H1 (cell line): ENCODE measurements at regions not wholly inside any gene's neighbourhood (a gene's known extent, or its start where the extent isn't known, plus 50 kb on each side); places are given as distances from the start of the nearest gene placed in this dataset.

Source experiments
- CTCF ChIA-PET: fragments of 300-600 bp; sonication (Branson Sonifier 250); formaldehyde crosslinking; loops from one replicate; lab custom pipeline; 2021; ENCODE audit not compliant: partially characterized antibody; lab: Charles Lee
- POLR2A ChIA-PET: fragments of 300-600 bp; sonication (Branson Sonifier 250); formaldehyde crosslinking; loops from one replicate; lab custom pipeline; 2021; ENCODE audit warnings: inconsistent platforms; ENCODE audit not compliant: partially characterized antibody; lab: Charles Lee
- DNase-seq, 2 experiments: peaks; one replicate each; pipeline versions ENCODE4 v3.0.0 to v3.0.0-alpha.2; 2010 to 2022; ENCODE audit warnings: low spot score in 2 of 2, low read depth in 1 of 2, mixed read lengths in 1 of 2
- FAIRE-seq: peaks from 2 replicates; lab custom pipeline; 2011; peaks lifted over from hg19 to GRCh38; lab: Jason Lieb, UNC
- H2AFZ ChIP-seq: 2 replicates; pipeline ENCODE4 v1.8.1; 2012; ENCODE audit warnings: low read length, inconsistent platforms
- H2AK5ac ChIP-seq: 2 replicates; pipeline ENCODE4 v1.6.1; 2013; ENCODE audit warnings: low read depth, low read length
- H2BK120ac ChIP-seq: replicated peaks from 2 replicates; pipeline ENCODE3; 2013; ENCODE audit warnings: low read depth, low read length, inconsistent platforms
- H2BK12ac ChIP-seq: 2 replicates; pipeline ENCODE4 v1.6.1; 2013; ENCODE audit warnings: low read depth, low read length
- H2BK15ac ChIP-seq: 2 replicates; pipeline ENCODE4 v1.6.1; 2013; ENCODE audit warnings: low read length
- H2BK20ac ChIP-seq: 2 replicates; pipeline ENCODE4 v1.6.1; 2013; ENCODE audit warnings: low read length
- H2BK5ac ChIP-seq: 2 replicates; pipeline ENCODE4 v1.6.1; 2013; ENCODE audit warnings: low read depth, low read length
- H3K14ac ChIP-seq: 2 replicates; pipeline ENCODE4 v1.6.1; 2013; ENCODE audit warnings: inconsistent platforms; ENCODE audit not compliant: insufficient read length
- H3K18ac ChIP-seq: 2 replicates; pipeline ENCODE4 v1.6.1; 2013; ENCODE audit warnings: low read length; ENCODE audit errors: extremely low read depth
- H3K23ac ChIP-seq: 2 replicates; pipeline ENCODE4 v1.6.1; 2013; ENCODE audit warnings: inconsistent platforms; ENCODE audit not compliant: insufficient read length
- H3K23me2 ChIP-seq: 2 replicates; pipeline ENCODE4 v1.6.1; 2013; ENCODE audit warnings: low read depth, low read length
- H3K27ac ChIP-seq: 2 replicates; pipeline ENCODE4 v1.6.1; 2011; ENCODE audit warnings: low read depth, low read length, inconsistent platforms
- H3K27me3 ChIP-seq, 4 experiments: replicated peaks in 1 of 4; 1 replicate in 1 of 4; 2 replicates in 3 of 4; pipeline versions ENCODE4 v1.6.1 to v1.8.1; 2011 to 2013; ENCODE audit warnings: low read length in 3 of 4, mild to moderate bottlenecking in 3 of 4, inconsistent platforms in 2 of 4, mixed read lengths in 2 of 4, moderate library complexity in 1 of 4; ENCODE audit not compliant: control insufficient read depth in 3 of 4, insufficient read depth in 3 of 4; ENCODE audit errors: extremely low read depth in 1 of 4
- H3K36me3 ChIP-seq, 4 experiments: 2 replicates each; pipeline versions ENCODE4 v1.6.1 to v1.8.1; 2011 to 2013; ENCODE audit warnings: mild to moderate bottlenecking in 4 of 4, low read length in 3 of 4, moderate library complexity in 2 of 4, control low read depth in 1 of 4, inconsistent platforms in 1 of 4; ENCODE audit not compliant: insufficient read depth in 4 of 4, control insufficient read depth in 2 of 4
- H3K4ac ChIP-seq: replicated peaks from 2 replicates; pipeline ENCODE3; 2013; ENCODE audit warnings: low read length, low read depth, mixed read lengths, inconsistent platforms; ENCODE audit not compliant: insufficient read length
- H3K4me1 ChIP-seq, 4 experiments: replicated peaks in 1 of 4; 1 replicate in 1 of 4; 2 replicates in 3 of 4; pipeline versions ENCODE4 v1.6.1 to v1.8.1; 2011 to 2013; ENCODE audit warnings: low read length in 3 of 4, inconsistent platforms in 2 of 4, mixed read lengths in 1 of 4; ENCODE audit not compliant: insufficient read depth in 4 of 4, control insufficient read depth in 3 of 4
- H3K4me2 ChIP-seq, 2 experiments: 2 replicates each; pipeline versions ENCODE4 v1.6.1 to v1.8.1; 2011 to 2013; ENCODE audit warnings: low read depth in 2 of 2, low read length in 2 of 2, control low read depth in 1 of 2, inconsistent platforms in 1 of 2, mild to moderate bottlenecking in 1 of 2; ENCODE audit not compliant: insufficient read depth in 1 of 2
- H3K4me3 ChIP-seq, 4 experiments: fragments of 200-600, 300-600 bp in 1 of 4; sonication (generic), shearing (Covaris generic), sonication (Bioruptor Twin) in 1 of 4; 2 replicates each; pipeline versions ENCODE4 v1.5.1 to v1.8.1; 2011 to 2016; ENCODE audit warnings: low read length in 4 of 4, low read depth in 3 of 4, control low read depth in 2 of 4, inconsistent platforms in 2 of 4, mild to moderate bottlenecking in 2 of 4, mixed read lengths in 1 of 4, moderate library complexity in 1 of 4; ENCODE audit not compliant: insufficient read depth in 2 of 4; ENCODE audit errors: extremely low read depth in 1 of 4
- H3K56ac ChIP-seq: replicated peaks from 2 replicates; pipeline ENCODE3; 2013; ENCODE audit warnings: low read depth, mild to moderate bottlenecking, mixed read lengths, low read length, inconsistent platforms; ENCODE audit not compliant: insufficient read length
- H3K79me1 ChIP-seq: 2 replicates; pipeline ENCODE4 v1.6.1; 2013; ENCODE audit warnings: low read depth, low read length, control low read depth
- H3K79me2 ChIP-seq, 2 experiments: 2 replicates each; pipeline versions ENCODE4 v1.6.1 to v1.8.1; 2012 to 2013; ENCODE audit warnings: low read length in 2 of 2, mild to moderate bottlenecking in 2 of 2, inconsistent platforms in 1 of 2; ENCODE audit not compliant: insufficient read depth in 2 of 2, control insufficient read depth in 1 of 2
- H3K9ac ChIP-seq, 4 experiments: replicated peaks in 1 of 4; 1 replicate in 1 of 4; 2 replicates in 3 of 4; pipeline versions ENCODE4 v1.6.1 to v1.8.1; 2011 to 2013; ENCODE audit warnings: low read depth in 3 of 4, low read length in 3 of 4, control low read depth in 2 of 4, mild to moderate bottlenecking in 2 of 4, moderate library complexity in 2 of 4, inconsistent platforms in 1 of 4; ENCODE audit errors: extremely low read depth in 1 of 4
- H3K9me3 ChIP-seq, 2 experiments: 2 replicates each; pipeline versions ENCODE4 v1.6.1 to v1.8.1; 2012 to 2013; ENCODE audit warnings: mild to moderate bottlenecking in 2 of 2, moderate library complexity in 2 of 2, control low read depth in 1 of 2, inconsistent platforms in 1 of 2, low read depth in 1 of 2, low read length in 1 of 2, mixed read lengths in 1 of 2; ENCODE audit not compliant: insufficient read depth in 2 of 2
- H4K20me1 ChIP-seq, 2 experiments: replicated peaks in 1 of 2; 2 replicates each; pipeline versions ENCODE3 to v1.8.1; 2011 to 2013; ENCODE audit warnings: inconsistent platforms in 2 of 2, low read length in 2 of 2, mild to moderate bottlenecking in 1 of 2; ENCODE audit not compliant: insufficient read depth in 2 of 2, control insufficient read depth in 1 of 2
- H4K5ac ChIP-seq: 2 replicates; pipeline ENCODE4 v1.6.1; 2013; ENCODE audit warnings: low read length, low read depth, mixed read lengths, inconsistent platforms; ENCODE audit not compliant: insufficient read length
- H4K8ac ChIP-seq: 2 replicates; pipeline ENCODE4 v1.8.0; 2013; ENCODE audit warnings: mild to moderate bottlenecking, moderate library complexity, low read length, inconsistent platforms; ENCODE audit not compliant: insufficient read depth; ENCODE audit errors: extremely low read depth
- H4K91ac ChIP-seq: replicated peaks from 2 replicates; pipeline ENCODE3; 2013; ENCODE audit warnings: low read length, mixed read lengths, inconsistent platforms; ENCODE audit not compliant: insufficient read length
- ASH2L ChIP-seq: fragments of 200-600, 300-600 bp; sonication (generic); IDR thresholded peaks from one replicate; pipeline ENCODE4 v1.7.1; 2017; ENCODE audit warnings: low read length
- EZH2 ChIP-seq: fragments of 200-600 bp; sonication (generic); IDR thresholded peaks from 2 replicates; pipeline ENCODE4 v1.7.1; 2012; ENCODE audit warnings: low read depth, mild to moderate bottlenecking, moderate library complexity, low read length, inconsistent platforms; ENCODE audit not compliant: severe bottlenecking
- RBBP5 ChIP-seq: IDR thresholded peaks from 2 replicates; pipeline ENCODE4 v1.7.1; 2012; ENCODE audit warnings: low read depth, mild to moderate bottlenecking, inconsistent platforms, low read length, moderate library complexity, borderline replicate concordance
- RFX5 ChIP-seq: IDR thresholded peaks from 2 replicates; pipeline ENCODE4 v1.6.1; 2011; ENCODE audit warnings: low read depth, low read length, improper control_type of control experiment, borderline replicate concordance
- RNF2 ChIP-seq: fragments of 200-900, 300-1000 bp; sonication (generic); IDR thresholded peaks from 2 replicates; pipeline ENCODE4 v1.7.1; 2016; ENCODE audit warnings: borderline replicate concordance, low read depth, mild to moderate bottlenecking, antibody characterized with exemption, low read length; ENCODE audit not compliant: poor library complexity, severe bottlenecking; ENCODE audit errors: missing control alignments
- TBP ChIP-seq: IDR thresholded peaks from 2 replicates; pipeline ENCODE4 v1.6.1; 2011; ENCODE audit warnings: low read depth, low read length, improper control_type of control experiment
- TCF12 ChIP-seq: IDR thresholded peaks from 2 replicates; pipeline ENCODE4 v1.6.1; 2011; ENCODE audit warnings: low read depth, mild to moderate bottlenecking, low read length

DNA sequence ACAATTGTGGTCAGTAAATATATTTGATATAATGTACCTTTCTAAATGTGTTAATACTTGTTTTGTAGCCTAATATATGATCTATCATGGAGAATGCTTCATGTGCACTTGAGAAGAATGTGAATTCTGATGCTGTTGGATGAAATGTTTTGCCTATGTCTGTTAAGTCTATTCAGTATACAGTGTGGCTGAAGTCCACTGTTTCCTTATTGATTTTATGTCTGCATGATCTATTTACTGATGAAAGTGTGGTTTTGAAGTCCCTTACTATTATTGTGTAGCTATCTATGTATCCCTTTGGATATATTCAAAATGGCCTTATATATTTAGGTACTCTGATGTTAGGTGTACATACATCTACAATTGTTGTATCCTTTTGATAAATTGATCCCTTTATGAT, 515.8 kb upstream of the EPHA5 start:
- no peak overlapping the region for H3K9ac ChIP-seq
- no peak for DNase-seq
- ChIA-PET CTCF (no interaction called here), POLR2A (no interaction called here)
- no peak for FAIRE-seq
- H3K23ac ChIP-seq = no peak overlapping the region
- H3K4me3 ChIP-seq = no peak overlapping the region
- no peaks in the 10 kb centered on the region for H3K23me2 ChIP-seq
- H2BK20ac ChIP-seq = no peak overlapping the region
- no peak overlapping the region for H3K27ac ChIP-seq
- no peaks in the 10 kb centered on the region for H3K27me3 ChIP-seq
- H2AK5ac ChIP-seq = no peak overlapping the region
- no peak overlapping the region for H4K8ac ChIP-seq
- no peak overlapping the region for H2AFZ ChIP-seq
- H4K91ac ChIP-seq = no peak overlapping the region
- H3K4me2 ChIP-seq = no peak overlapping the region
- H3K9me3 ChIP-seq = no peaks in the 10 kb centered on the region
- no peak overlapping the region for H3K56ac ChIP-seq
- no peak overlapping the region for H4K5ac ChIP-seq
- H3K79me1 ChIP-seq = no peaks in the 10 kb centered on the region
- H3K79me2 ChIP-seq = no peaks in the 10 kb centered on the region
- no peak overlapping the region for H2BK5ac ChIP-seq
- H3K18ac ChIP-seq = no peak overlapping the region
- no peaks in the 10 kb centered on the region for H3K4me1 ChIP-seq
- H3K36me3 ChIP-seq = no peaks in the 10 kb centered on the region
- no peak overlapping the region for H2BK15ac ChIP-seq
- no peak overlapping the region for H3K14ac ChIP-seq
- no peak overlapping the region for H3K4ac ChIP-seq
- no peak overlapping the region for H2BK120ac ChIP-seq
- no peaks in the 10 kb centered on the region for H4K20me1 ChIP-seq
- no peak overlapping the region for H2BK12ac ChIP-seq
- no peak for TF ChIP-seq RNF2
- TF ChIP-seq RBBP5 = no peak
- TF ChIP-seq TCF12 = no peak
- no peak for TF ChIP-seq ASH2L
- no peak for TF ChIP-seq RFX5
- TF ChIP-seq TBP = no peak
- no peak for TF ChIP-seq EZH2
